ENCODE measurements at regions not wholly inside any gene's neighbourhood (a gene's known extent, or its start where the extent isn't known, plus 50 kb on each side); places are given as distances from the start of the nearest gene placed in this dataset.

GRCh38 chr4:85408301-85408700 is 66.6 kb upstream of the ARHGAP24 start:
- H3K4me1 ChIP-seq (ENCODE audit: insufficient read depth), result no peaks in the 10 kb centered on the region
- no peak overlapping the region for H3K4me3 ChIP-seq
- DNase-seq, result no peak
- H3K27ac ChIP-seq, result no peak overlapping the region
- no peaks in the 10 kb centered on the region for H3K9me3 ChIP-seq
- no peaks in the 10 kb centered on the region for H3K27me3 ChIP-seq
- intact Hi-C loops (cut with DNase I), result no loop called here
- no peaks in the 10 kb centered on the region for H3K36me3 ChIP-seq
- TF ChIP-seq EP300 (IDR thresholded peaks at IDR 0.05), result no peak
- no peak for TF ChIP-seq POLR2A (IDR thresholded peaks at IDR 0.05)
- TF ChIP-seq CTCF (IDR thresholded peaks at IDR 0.05), result no peak
- 38 to 52% (median 50%) methylated on average over 1 of the region's 1 CpG for WGBS, 3 donors

GRCh38 chr4:85409251-85409650 is 65.7 kb upstream of the ARHGAP24 start:
- no peak overlapping the region for H3K4me3 ChIP-seq
- intact Hi-C loops (cut with DNase I), result no loop called here
- no peak for TF ChIP-seq EP300 (IDR thresholded peaks at IDR 0.05)
- no peak for TF ChIP-seq POLR2A (IDR thresholded peaks at IDR 0.05)
- no peak for TF ChIP-seq CTCF (IDR thresholded peaks at IDR 0.05)
- no peaks in the 10 kb centered on the region for H3K9me3 ChIP-seq
- 81 to 97% (median 92%) methylated on average over 2 of the region's 2 CpGs for WGBS, 3 donors
- no peak overlapping the region for H3K27ac ChIP-seq
- no peaks in the 10 kb centered on the region for H3K27me3 ChIP-seq
- H3K36me3 ChIP-seq, result no peaks in the 10 kb centered on the region
- DNase-seq, result no peak
- H3K4me1 ChIP-seq (ENCODE audit: insufficient read depth), result no peaks in the 10 kb centered on the region

GRCh38 chr4:85411386-85411785 is 63.6 kb upstream of the ARHGAP24 start:
- 86 to 91% (median 86%) methylated on average over 5 of the region's 5 CpGs for WGBS, 3 donors
- Histone ChIP-seq H3K27me3 (no peaks in the 10 kb centered on the region), H3K9me3 (no peaks in the 10 kb centered on the region), H3K4me1 (ENCODE audit: insufficient read depth) (no peaks in the 10 kb centered on the region), H3K4me3 (no peak overlapping the region), H3K27ac (no peak overlapping the region), H3K36me3 (no peaks in the 10 kb centered on the region)
- intact Hi-C loops (cut with DNase I), result no loop called here
- DNase-seq, result no peak
- TF ChIP-seq CTCF (IDR thresholded peaks at IDR 0.05), result no peak
- TF ChIP-seq POLR2A (IDR thresholded peaks at IDR 0.05), result no peak
- TF ChIP-seq EP300 (IDR thresholded peaks at IDR 0.05), result no peak

- TF ChIP-seq POLR2A (IDR thresholded peaks at IDR 0.05) (no peak), CTCF (IDR thresholded peaks at IDR 0.05) (no peak), EP300 (IDR thresholded peaks at IDR 0.05) (no peak)
- intact Hi-C loops (cut with DNase I), result no loop called here
Observed at GRCh38 chr4:85414972-85415371, 60.0 kb upstream of the ARHGAP24 start.

GRCh38 chr4:85416094-85416493 is 58.9 kb upstream of the ARHGAP24 start:
- WGBS, 3 donors, result 92 to 96% (median 95%) methylated on average over 2 of the region's 2 CpGs
- intact Hi-C loops (cut with DNase I), result no loop called here
- no peak for TF ChIP-seq CTCF (IDR thresholded peaks at IDR 0.05)

More at GRCh38 chr4:85414972-85415371, 60.0 kb upstream of the ARHGAP24 start:
- H3K4me1 ChIP-seq (ENCODE audit: insufficient read depth), result no peaks in the 10 kb centered on the region
- H3K9me3 ChIP-seq, result no peaks in the 10 kb centered on the region
- no peak overlapping the region for H3K4me3 ChIP-seq
- no peak overlapping the region for H3K27ac ChIP-seq
- no peak for DNase-seq
- WGBS, 3 donors, result 61 to 91% (median 62%) methylated on average over 3 of the region's 3 CpGs
- H3K36me3 ChIP-seq, result no peaks in the 10 kb centered on the region
- H3K27me3 ChIP-seq, result no peaks in the 10 kb centered on the region

More at GRCh38 chr4:85416094-85416493, 58.9 kb upstream of the ARHGAP24 start:
- Histone ChIP-seq H3K4me3 (no peak overlapping the region), H3K36me3 (no peaks in the 10 kb centered on the region), H3K27me3 (no peaks in the 10 kb centered on the region), H3K4me1 (ENCODE audit: insufficient read depth) (no peaks in the 10 kb centered on the region), H3K27ac (no peak overlapping the region), H3K9me3 (no peaks in the 10 kb centered on the region)
- no peak for DNase-seq
